HG03558 (cell line): ENCODE measurements at regions not wholly inside any gene's neighbourhood (a gene's known extent, or its start where the extent isn't known, plus 50 kb on each side); places are given as distances from the start of the nearest gene placed in this dataset.
A peak's percentile ranks its signal among the peaks of the same experiment; 100 is the strongest.

Experiments
- ATAC-seq: cut with Tn5 transposase; IDR thresholded peaks from one replicate; pipeline ENCODE4 v1.9.1; 2021; ENCODE audit warnings: moderate number of reproducible peaks; ENCODE audit not compliant: unreplicated experiment; ENCODE audit errors: extremely low read depth

DNA sequence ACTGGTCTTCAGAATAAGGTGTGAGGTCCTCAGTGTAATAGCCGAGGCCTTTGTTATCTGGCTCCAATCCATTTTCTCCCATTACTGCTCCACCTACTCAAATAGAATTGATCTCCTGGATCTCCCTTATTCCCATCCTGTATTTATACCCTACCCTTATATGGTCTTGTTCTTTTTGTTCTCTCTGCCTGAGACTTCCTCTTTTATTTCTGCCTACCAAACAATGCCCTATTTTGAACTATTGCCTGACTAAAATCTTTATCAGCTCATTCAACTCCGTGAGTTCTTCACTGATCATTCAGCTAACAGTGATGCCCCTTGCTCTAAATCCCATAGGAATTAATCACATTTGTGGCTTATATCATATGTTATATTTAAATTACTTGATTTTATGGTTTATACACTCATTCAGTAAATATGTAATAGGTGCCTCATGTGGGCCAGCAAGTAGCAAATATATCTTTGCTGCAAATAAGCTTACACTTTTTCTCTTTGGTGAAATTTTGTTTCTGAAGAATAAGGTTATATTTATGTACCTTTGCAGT is 417.5 kb upstream of the MEF2C start:
- no peak for ATAC-seq

DNA sequence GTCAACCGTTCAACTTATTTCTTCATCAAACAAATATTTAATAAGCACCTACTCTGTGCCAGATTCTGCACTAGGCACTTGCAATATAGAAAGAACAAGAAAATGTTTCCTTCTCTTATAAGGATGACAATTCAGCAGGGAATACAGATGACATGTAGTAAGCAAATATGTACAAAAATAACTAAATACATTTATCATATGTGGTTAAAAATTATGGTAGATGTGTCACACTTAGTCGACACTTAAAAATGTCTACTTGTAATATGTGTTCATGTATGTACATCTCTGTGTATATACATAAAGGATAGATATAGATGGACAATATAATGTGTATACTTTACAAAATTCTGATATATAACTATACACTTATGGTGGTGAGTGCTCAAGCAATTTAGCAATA is 417.0 kb upstream of the MEF2C start:
- ATAC-seq, result no peak

DNA sequence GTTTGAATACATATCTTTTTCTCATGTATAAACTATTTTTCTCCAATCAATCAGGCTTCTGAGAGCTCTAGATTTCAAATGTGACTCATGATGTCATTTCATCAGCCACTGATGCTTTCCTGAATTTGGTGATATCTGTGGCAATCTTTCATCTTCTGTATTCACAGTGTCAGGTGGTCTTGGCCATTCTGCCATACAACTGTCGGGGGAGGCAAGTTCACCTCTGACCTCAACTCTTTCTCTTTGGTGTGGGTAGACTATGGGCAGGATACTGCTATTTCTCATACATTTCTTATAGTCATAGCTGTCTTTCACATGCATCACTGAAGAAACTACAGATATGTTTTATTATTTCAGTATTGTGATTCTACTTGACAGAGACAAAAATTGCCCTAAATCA is 414.1 kb upstream of the MEF2C start:
- ATAC-seq, result no peak

DNA sequence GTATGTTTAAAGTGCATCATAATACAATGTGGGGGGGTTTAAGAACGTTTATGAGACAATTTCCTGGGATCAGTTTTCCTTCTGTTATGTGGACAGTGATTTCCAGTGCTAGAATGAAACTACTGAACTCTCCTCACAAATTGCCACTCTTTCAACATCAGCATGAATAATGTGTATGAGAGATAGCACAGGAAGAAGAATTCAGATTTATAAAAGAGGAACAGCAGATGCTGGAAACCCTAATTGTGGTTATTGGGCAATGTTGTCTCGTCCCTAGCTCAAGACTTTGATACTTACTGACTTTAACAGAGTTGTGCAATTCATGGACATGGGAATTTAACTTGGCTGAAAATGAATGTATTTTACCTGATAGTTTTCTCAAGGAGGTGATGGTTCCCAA is 410.8 kb upstream of the MEF2C start:
- no peak for ATAC-seq

DNA sequence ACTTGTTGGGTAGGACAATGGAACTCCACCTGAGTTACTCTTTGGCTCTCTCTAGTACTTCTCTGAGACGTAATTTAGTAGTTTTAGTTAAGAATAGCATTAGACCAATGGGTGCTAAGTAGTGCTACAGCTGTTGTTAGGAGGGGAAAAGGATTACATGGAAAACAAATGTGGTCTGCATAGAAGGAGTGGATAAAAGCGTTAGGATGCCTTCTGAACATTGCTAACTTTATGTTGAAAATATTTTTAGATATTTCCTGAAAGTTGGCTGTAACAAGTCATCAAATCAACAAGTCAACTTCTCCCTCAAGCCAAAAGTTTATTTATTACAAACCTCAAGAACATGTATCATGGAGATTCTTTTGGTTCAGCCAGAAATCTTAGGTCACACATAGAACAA is 409.5 kb upstream of the MEF2C start:
- no peak for ATAC-seq

DNA sequence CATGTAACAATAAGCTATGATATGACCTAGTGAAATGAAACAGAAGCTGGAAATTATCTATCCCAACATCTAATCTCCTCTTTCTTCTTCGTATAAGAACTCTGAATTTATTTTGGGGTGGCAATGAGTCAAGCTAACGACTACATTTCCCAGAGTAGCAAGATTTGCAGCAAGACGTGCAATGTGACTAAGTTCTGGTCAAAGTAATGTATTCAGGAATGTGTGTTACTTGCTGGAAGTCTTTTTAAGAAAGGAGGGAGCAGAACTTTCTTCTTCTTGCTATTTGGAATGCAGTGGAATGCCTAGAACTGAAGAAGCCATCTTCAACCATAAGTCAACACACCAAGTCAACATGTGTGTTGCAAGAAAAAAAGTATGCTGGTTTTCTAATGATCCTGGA is 406.6 kb upstream of the MEF2C start:
- ATAC-seq, result no peak

DNA sequence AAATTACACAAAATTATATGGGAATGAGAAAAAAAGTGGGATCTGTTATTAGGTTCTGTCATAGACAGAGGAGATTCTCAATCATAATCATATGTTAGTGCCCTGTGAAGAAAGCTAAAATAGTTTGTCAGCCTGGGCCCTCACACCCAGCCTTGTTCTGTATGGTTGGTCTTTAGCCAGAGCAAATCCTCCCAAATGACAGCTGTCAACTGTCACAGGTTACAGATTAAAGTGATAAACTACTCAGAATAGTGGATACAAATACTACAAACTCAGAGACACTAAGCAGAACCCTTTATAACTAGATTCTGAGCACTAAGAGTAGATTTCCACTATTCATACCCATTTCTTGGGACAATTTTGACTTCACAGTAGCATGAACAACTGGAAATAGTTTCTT is 405.0 kb upstream of the MEF2C start:
- ATAC-seq, result no peak

DNA sequence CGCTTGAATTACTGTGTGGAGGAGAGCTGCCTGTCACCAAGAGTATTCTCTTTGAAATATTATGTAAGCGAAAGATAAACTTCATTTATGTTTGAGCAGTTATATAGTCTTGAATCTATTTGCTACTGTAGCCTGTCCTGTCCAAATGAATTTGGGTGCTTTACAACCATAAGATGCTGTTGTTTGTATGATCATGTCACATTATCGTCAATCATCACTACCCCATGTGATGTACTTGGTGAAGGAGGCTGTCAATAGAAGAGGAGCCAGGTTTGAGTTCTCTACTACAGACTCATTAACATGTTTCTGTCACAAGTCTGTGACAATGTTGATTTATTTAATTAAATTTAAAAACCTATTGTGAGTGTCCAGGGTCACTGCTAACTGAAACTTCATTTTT is 403.3 kb upstream of the MEF2C start:
- no peak for ATAC-seq

DNA sequence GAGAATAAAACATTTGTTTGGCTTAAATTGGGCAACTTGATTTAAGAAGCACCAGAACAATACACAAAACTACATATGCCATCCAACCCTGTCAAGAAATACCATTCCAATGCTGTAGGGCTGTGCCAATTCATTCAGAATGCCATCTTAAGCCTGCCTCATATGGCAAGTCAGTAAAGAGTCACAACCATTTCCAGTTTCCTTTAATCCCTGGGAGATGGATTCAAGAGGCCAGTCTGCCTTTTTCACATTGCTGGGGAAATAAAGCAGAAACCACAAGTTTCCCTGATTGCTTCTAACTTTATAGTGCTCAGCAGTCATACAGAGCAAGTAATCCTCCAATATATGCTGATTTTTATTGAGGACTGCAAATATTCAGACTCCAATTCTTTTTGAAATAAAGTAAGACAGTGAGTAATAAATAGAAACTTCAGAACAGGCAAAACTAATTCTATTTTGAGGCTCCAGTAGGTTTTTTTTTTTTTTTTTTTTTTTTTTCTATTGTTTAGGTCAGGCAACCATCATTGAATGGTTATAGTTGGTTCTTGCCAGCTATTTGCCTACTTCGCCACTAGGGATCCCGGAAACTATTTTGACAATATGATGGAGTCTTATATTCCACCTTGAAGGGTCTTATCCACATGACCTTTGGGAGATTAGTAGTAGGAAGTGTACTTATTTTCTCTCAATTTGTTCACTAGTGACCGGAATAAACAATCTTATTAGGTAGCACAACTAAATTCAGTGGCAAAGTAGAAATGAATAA is 400.9 kb upstream of the MEF2C start:
- ATAC-seq, result no peak

DNA sequence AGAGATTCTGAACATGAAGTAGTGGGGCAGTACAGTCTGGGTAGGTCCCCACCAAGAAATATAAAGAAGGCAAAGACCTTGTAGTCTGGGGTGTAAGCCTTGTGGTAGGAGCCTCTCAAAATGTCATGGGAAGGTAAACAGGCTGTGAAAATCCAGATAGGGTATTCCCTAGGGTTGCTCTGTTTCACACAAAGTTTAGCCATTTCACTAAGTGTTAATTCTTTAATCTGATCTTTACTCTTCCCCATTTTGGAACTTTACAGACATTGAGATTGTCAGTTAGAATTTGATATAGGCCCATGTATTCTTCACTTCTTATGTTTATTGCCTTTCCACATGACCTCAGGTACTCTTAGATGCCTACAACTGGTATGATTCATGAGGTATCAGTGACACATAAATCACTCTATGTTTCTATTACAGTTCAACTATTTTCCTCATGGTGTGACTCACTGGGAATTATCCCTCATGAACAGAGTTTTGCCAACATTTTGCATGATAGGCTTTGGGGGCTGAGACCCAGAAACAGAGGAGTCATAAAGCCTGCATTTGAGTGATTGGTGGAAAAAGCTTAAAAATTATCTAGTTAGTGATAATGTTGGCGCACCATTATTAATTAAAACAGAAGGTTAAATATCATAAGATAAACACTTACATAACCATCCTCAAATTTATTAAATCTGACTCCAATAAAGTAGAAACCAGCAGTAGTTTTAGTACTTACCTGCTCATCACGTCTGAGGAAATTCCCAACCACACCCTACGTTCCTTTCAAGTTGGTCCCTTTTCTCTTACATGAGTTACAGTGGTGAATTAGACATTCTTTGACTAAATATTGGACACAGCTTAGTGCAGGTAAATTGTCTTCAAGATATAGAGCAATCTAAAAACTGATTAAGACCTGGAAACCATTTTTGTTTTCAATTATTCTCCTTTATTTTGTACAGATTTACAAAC is 399.8 kb upstream of the MEF2C start:
- peak; percentile 52 for ATAC-seq

DNA sequence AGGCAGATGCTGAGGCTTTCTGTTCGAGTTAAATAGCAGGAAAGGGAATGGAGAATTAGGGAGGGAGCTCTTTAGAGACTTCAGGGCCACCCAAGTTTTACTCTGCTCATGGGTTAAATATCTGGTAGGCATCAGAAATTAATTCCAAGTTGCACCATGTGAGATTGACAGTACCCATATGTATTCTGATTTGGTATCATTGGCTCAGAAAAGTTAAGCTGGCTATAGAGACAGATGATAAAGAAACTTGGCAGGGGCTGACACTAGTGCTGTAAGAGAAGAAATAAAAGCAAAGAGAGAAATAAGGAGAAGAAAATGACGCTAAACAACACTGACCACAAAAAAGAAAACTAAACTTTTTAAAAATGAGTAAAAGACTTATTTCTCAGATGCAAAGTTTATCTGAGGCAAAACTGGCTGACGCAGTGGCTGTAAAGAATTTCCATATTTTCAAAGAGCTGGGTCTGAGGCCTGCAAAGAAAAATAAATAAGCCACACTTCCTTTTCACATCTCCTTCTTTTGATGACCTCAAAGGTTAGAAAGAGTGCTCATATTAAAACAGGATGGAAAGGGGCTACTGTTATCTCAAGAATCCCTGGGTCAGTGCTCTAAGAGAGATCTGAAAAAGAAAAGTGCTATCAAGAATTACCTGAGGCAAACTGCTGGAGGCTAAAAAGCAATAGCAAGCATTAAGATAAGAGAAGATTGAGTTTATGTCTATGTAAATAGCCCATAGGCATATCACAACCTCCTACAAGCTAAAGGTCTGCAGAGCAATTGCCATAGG is 399.0 kb upstream of the MEF2C start:
- ATAC-seq, result no peak

DNA sequence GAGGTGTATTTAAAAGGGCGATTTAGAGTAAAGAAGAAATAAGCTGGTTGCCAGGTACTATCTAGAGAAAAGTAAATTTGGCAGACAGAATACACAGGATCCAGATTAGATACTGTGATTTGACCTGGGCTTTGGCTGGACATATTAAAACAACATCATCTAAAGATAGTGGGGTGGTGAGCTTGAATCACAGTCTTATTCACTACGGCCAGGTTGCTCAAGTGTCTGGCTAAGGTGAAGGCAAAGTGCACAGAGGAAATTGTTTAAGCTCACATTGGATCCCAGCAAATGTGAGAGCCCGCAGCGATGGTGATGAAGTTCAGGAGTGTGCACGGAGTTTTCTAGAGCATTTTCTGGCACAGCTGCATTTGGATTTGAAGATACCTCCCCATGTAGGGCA is 398.2 kb upstream of the MEF2C start:
- no peak for ATAC-seq

DNA sequence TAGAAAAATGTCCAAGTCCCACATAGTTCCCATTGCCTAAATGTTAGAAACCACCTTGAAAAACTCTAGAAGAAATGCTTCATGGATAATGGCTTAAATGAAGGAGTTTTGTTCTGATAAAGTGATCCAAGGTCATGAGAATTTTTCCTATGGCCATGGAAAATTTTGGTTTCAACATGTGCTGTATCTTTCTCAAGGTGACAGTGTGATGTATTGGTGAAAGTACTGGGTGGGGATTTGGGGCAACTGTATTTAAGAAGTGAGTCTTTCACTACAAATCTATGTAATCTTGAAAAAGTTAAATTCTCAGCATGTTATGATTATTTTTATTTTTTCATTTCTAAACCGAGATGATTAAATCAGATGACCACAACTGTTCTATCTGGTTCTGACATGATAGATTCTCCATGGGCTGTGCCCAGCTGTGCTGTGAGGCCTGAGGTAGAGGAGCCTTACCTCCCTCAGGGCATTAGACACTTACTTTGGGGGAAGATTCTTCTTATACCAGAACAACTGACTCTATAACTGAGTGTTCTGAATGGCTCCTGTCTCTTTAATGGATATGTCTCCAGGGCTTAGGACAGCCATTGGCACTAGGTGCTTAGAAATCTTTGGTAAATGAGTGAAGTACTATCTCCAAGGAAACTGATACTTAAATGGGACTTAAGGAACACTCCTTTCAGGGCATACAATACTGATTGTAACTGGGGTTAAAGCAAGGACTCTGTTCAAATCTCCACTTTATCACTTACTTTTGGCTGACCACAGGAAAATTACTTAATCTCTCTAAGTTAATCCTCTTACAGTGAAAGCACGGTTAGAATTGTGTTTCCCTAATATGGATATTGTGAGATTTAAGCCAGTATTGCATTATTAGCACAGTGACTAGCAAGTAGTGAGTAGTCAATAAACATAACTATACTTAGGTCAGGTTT is 397.4 kb upstream of the MEF2C start:
- no peak for ATAC-seq

DNA sequence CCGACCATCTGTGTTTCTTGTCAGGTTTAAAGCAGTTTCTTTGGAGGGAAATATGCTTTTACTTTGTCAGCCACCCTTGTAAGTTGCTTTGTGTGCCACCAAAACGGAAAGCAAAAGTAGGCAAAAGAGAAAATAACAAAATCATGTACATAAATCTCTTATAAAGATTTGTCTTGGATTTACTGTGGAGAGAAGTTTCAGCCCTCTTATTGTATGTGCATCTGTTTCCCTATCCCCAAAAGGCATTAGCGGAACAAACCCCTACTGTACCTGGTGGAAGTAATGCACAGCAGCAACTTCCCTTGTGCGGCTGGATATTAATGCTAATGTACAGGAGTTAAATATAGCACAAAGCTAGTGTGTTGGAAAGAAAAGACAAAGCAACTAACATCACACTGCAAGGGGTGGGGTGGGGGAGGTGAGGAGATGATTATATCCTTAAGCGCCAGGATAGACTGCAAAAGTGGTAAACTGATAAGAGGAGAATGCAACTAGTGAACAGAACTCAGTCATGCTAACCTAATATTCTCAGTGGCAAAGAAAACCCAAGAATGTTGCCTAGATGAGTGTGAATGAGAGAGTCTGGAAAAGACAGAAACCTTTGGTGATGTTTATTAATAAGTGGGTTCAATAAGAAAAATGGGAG is 396.5 kb upstream of the MEF2C start:
- ATAC-seq, result no peak

DNA sequence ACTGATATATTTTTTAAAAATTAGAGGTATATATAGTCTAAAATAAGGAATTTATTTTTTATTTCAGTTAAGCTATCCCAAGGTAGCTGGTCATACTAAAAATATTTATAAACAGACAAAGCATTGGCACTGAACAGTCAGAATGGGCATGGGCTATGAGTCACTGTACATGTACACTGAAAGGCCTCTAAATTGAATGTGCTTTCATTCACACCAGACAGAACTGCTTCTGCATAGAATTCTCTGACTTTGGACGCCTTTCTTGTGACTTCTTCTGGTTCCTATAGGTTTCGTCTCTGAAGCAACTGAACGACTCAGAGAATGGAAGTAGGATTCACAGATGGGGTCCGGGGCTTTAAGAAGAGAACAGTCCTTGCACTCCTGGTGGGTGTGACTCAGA is 394.8 kb upstream of the MEF2C start:
- no peak for ATAC-seq

DNA sequence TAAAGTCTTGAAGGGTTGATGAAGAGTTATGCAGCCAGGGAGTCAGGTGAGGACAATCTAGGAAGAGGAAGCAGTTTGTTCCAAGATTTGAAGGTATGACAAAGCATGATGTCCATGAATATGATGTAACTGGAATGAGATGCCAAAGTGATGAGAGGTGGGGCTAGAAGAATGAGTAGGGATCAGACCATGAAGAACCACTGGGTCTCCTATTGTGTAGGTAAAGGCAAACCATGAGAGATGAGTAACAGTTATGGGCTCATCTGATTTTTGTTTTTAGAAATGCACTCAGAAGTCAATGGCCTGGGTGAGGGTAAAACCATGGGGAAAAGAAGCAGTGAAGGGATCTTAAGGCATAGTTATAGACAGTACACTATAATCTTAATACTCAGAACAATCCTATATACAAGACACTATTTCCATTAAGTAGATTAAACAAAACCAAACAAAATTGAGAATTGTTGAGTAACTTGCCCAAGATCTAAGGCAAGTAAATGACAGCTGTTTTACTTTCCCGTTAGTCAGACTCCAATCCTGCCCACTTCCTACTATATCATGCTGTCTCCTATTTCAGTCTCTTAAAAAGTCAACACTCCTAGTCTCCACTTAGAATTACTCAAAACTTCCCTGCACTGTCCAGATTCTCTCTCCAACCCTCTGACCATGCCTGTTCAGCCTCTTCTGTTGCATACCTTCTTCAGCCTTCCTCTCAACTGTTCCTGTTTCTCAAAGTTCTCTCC is 393.8 kb upstream of the MEF2C start:
- no peak for ATAC-seq

DNA sequence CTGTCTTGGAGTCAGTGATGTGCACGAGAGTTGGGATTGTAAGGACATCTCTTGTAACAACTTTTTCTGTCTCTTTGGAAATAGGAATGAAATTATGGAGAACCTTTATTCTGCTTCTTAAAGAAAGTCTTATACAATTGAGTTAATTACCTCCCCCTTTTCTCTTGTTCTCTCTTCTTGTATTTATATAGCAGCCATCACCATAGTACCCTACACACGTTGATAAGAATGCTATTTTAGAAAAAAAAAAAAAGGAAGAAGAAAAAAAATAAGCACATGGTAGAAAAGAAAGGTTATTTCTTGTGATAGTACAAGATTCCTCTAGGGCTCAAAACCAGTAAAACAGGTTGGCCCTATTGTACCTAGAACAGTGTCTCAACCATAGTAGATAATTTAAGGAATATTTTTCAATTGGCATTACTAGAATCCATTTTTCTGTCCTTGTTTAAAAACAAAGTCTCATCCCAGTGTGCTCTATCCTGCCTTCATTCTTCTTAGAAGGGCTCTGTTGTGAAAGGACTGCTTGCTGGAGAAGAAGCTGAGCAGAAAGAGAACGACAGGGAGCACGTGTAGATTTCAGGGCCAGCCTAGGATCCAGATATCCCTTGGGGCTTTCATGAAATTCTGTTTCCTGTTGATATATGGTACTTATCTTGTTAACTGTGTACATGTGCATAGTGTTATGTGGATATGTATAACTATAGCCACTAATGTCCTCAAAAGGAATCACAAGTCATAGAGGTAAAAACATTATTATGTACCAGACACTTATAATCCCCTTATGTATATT is 392.3 kb upstream of the MEF2C start:
- ATAC-seq, result no peak

DNA sequence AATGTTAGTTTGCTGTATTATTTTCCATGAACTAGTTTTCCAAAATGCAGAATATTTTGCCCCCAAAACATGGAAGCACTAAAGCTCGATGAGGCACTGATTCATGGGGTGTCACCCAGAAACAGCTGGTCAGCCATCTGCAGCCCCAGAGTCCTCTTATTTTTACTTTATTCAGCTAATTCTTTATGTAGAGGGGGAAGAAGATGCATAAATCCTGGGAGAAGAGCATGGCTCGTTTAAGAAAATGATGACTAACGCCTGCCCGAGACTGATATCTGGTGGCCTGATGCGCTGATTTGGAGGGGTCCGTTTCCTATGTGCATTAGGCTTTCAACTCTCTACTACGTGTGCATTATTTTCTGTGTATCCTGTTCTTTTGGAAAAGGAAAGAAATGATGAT is 390.3 kb upstream of the MEF2C start:
- no peak for ATAC-seq
